HepG2 (cell line): ENCODE measurements at regions not wholly inside any gene's neighbourhood (a gene's known extent, or its start where the extent isn't known, plus 50 kb on each side); places are given as distances from the start of the nearest gene placed in this dataset.
"Not testable (repeated sequence)": the region's sequence is repeated elsewhere in the genome, so short reads cannot be mapped to it uniquely, and the experiment has no call there.

Experiments used
- ATAC-seq: fragments of 200-7000 bp; cut with Tn5 transposase; 3 replicates; pipeline ENCODE4 v1.9.1; 2020; ENCODE audit warnings: mild to moderate bottlenecking, moderate library complexity
- BruUV-seq: library from RNA; stranded (reverse); fragments of 400-500 nt; replicated peaks from 2 replicates; lab custom pipeline; 2021; lab: Mats Ljungman, UMichigan
- CTCF ChIA-PET: fragments of 300-600 bp; formaldehyde crosslinking; extraction: SDS; loops from one replicate; lab custom pipeline; 2021; ENCODE audit warnings: low total read pairs, inconsistent platforms, low intra/inter-chr PET ratio; lab: Yijun Ruan, JAX
- POLR2A ChIA-PET: fragments of 350-600 bp; sonication (Branson Sonifier 250); formaldehyde crosslinking; loops from one replicate; lab custom pipeline; 2020; ENCODE audit warnings: antibody characterized with exemption, inconsistent platforms; lab: Yijun Ruan, JAX
- DNase-seq: peaks from one replicate; pipeline ENCODE4 v3.0.0-alpha.2; 2015; ENCODE audit warnings: low spot score
- FAIRE-seq: peaks from 3 replicates; lab custom pipeline; 2011; peaks lifted over from hg19 to GRCh38; lab: Jason Lieb, UNC
- H2AFZ ChIP-seq: one replicate; pipeline ENCODE4 v1.6.1; 2011; ENCODE audit warnings: low read length, inconsistent platforms
- H3K27ac ChIP-seq: fragments of 300-600 bp; 3 replicates; pipeline ENCODE4 v1.8.0; 2011; ENCODE audit warnings: mixed run types, mild to moderate bottlenecking, mixed read lengths, low read length, inconsistent platforms; ENCODE audit not compliant: insufficient read depth; ENCODE audit errors: extremely low read length
- H3K27me3 ChIP-seq, 2 experiments: fragments of 200-600 bp in 1 of 2; 2 replicates in 1 of 2; 3 replicates in 1 of 2; pipeline versions ENCODE4 v1.6.0 to v1.8.0; 2011; ENCODE audit warnings: low read length in 2 of 2, mild to moderate bottlenecking in 2 of 2, moderate library complexity in 2 of 2, inconsistent platforms in 1 of 2; ENCODE audit not compliant: insufficient read depth in 2 of 2, control insufficient read depth in 1 of 2
- H3K36me3 ChIP-seq, 2 experiments: fragments of 200-600 bp in 1 of 2; replicated peaks in 1 of 2; 2 replicates in 1 of 2; 3 replicates in 1 of 2; pipeline versions ENCODE4 v1.5.1 to v1.8.0; 2011; ENCODE audit warnings: low read length in 2 of 2, inconsistent platforms in 1 of 2; ENCODE audit not compliant: insufficient read depth in 2 of 2, control insufficient read depth in 1 of 2
- H3K4me1 ChIP-seq: 2 replicates; pipeline ENCODE4 v1.5.1; 2012; ENCODE audit warnings: low read length, inconsistent platforms; ENCODE audit not compliant: insufficient read depth
- H3K4me2 ChIP-seq: 2 replicates; pipeline ENCODE4 v1.6.0; 2011; ENCODE audit warnings: low read depth, low read length, inconsistent platforms
- H3K4me3 ChIP-seq, 3 experiments: fragments of 200-600 bp in 1 of 3; sonication (generic), shearing (Covaris generic) in 1 of 3; replicated peaks in 1 of 3; 2 replicates each; pipeline ENCODE4 v1.5.1; 2011 to 2016; ENCODE audit warnings: low read length in 3 of 3, inconsistent platforms in 2 of 3, low read depth in 2 of 3, mild to moderate bottlenecking in 2 of 3, control low read depth in 1 of 3, mixed read lengths in 1 of 3; ENCODE audit not compliant: insufficient read depth in 1 of 3
- H3K79me2 ChIP-seq: one replicate; pipeline ENCODE4 v1.6.1; 2011; ENCODE audit warnings: low read length, inconsistent platforms; ENCODE audit not compliant: insufficient read depth
- H3K9ac ChIP-seq: 2 replicates; pipeline ENCODE4 v1.6.0; 2011; ENCODE audit warnings: mild to moderate bottlenecking, low read depth, low read length, inconsistent platforms; ENCODE audit not compliant: insufficient read depth
- H3K9me3 ChIP-seq: 2 replicates; pipeline ENCODE4 v1.5.1; 2012; ENCODE audit warnings: mild to moderate bottlenecking, low read length
- H4K20me1 ChIP-seq: 2 replicates; pipeline ENCODE4 v1.6.0; 2011; ENCODE audit warnings: inconsistent platforms, mild to moderate bottlenecking, low read length, moderate library complexity; ENCODE audit not compliant: insufficient read depth
- BRD4 ChIP-seq: sonication (generic); formaldehyde crosslinking; IDR thresholded peaks from 2 replicates; pipeline ENCODE4 v1.4.0; 2020; ENCODE audit warnings: missing genetic modification reagents
- CSRNP2 ChIP-seq: sonication (generic); formaldehyde crosslinking; conservative IDR thresholded peaks from 2 replicates; pipeline ENCODE4 v1.8.0; 2022; ENCODE audit warnings: low read depth, missing genetic modification reagents
- GABPA ChIP-seq, 2 experiments: IDR thresholded peaks; 2 replicates each; pipeline ENCODE4 v1.6.1; 2011 to 2016; ENCODE audit warnings: low read depth in 2 of 2, low read length in 1 of 2, missing biosample characterization in 1 of 2, missing genetic modification characterization in 1 of 2
- HNF1B ChIP-seq: sonication (generic); formaldehyde crosslinking; IDR thresholded peaks from 2 replicates; pipeline ENCODE4 v1.5.1; 2020; ENCODE audit warnings: mild to moderate bottlenecking, moderate library complexity, missing genetic modification reagents
- RBAK ChIP-seq: sonication (generic); formaldehyde crosslinking; IDR thresholded peaks from 2 replicates; pipeline ENCODE4 v1.5.1; 2020; ENCODE audit warnings: mild to moderate bottlenecking, missing genetic modification reagents
- STAG1 ChIP-seq: sonication (generic); formaldehyde crosslinking; IDR thresholded peaks from 2 replicates; pipeline ENCODE4 v1.4.0; 2020; ENCODE audit warnings: missing genetic modification reagents
- ZFP62 ChIP-seq: sonication (generic); formaldehyde crosslinking; IDR thresholded peaks from 2 replicates; pipeline ENCODE4 v1.4.0; 2020; ENCODE audit warnings: missing genetic modification reagents
- ZNF292 ChIP-seq: sonication (generic); formaldehyde crosslinking; IDR thresholded peaks from 2 replicates; pipeline ENCODE4 v1.8.1; 2022; ENCODE audit warnings: mild to moderate bottlenecking, low read depth, missing genetic modification reagents, borderline replicate concordance
- WGBS: methylation state at CpG from one replicate; pipeline ENCODE4 v1.1.6; 2017; ENCODE audit warnings: low lambda C conversion rate; 5-methylcytosine and 5-hydroxymethylcytosine counted together
- in situ Hi-C: cut with HindIII; loops from 2 replicates; pipeline ENCODE4 v1.10.0; 2017; ENCODE audit warnings: low pct_unique_long_range_greater_than_20kb; ENCODE audit not compliant: extremely low pct_ligation_motif_present
- intact Hi-C: fragments of 100-400 bp; cut with micrococcal nuclease; formaldehyde crosslinking; loops from one replicate; pipeline ENCODE4 v1.10.0; 2022; ENCODE audit not compliant: unreplicated experiment

- H3K36me3 ChIP-seq, H3K9ac ChIP-seq, H3K27ac ChIP-seq, POLR2A ChIA-PET, H3K27me3 ChIP-seq, FAIRE-seq, H3K79me2 ChIP-seq, H3K9me3 ChIP-seq, H2AFZ ChIP-seq, ATAC-seq, H4K20me1 ChIP-seq, H3K4me1 ChIP-seq, H3K4me2 ChIP-seq, DNase-seq, in situ Hi-C loops, BruUV-seq, intact Hi-C loops, H3K4me3 ChIP-seq, CTCF ChIA-PET: not testable (repeated sequence)
- WGBS = 72% methylated on average over 9 of the region's 37 CpGs
These were observed 949.8 kb downstream of the NR2F1-AS1 start for GRCh38 chr5:92631237-92631701.

- CTCF ChIA-PET = no interaction called here
- no peak for TF ChIP-seq ZNF292
- no peak for TF ChIP-seq CSRNP2 (CRISPR knock-in tag)
- no peak for TF ChIP-seq HNF1B
- TF ChIP-seq RBAK = no peak
- no peak for TF ChIP-seq GABPA (IDR thresholded peaks at IDR 0.05; ENCODE audit: low read depth, low read length)
- TF ChIP-seq GABPA (CRISPR knock-in tag; IDR thresholded peaks at IDR 0.05; ENCODE audit: low read depth) = no peak
- no peak for TF ChIP-seq STAG1 (CRISPR knock-in tag)
- no peak for TF ChIP-seq BRD4 (CRISPR knock-in tag)
- TF ChIP-seq ZFP62 (CRISPR knock-in tag) = no peak
These were observed 951.4 kb downstream of the NR2F1-AS1 start for GRCh38 chr5:92629574-92629973.

More at GRCh38 chr5:92629574-92629973, 951.4 kb downstream of the NR2F1-AS1 start:
- no peak for FAIRE-seq
- 14% methylated on average over 1 of the region's 1 CpG for WGBS
- no peak overlapping the region for H2AFZ ChIP-seq
- H3K9me3 ChIP-seq = no peaks in the 10 kb centered on the region
- BruUV-seq = no TSS peak
- in situ Hi-C loops = no loop called here
- POLR2A ChIA-PET = no interaction called here
- H3K27me3 ChIP-seq = no peaks in the 10 kb centered on the region
- H3K27ac ChIP-seq = no peak overlapping the region
- intact Hi-C loops = no loop called here
- H3K79me2 ChIP-seq = no peaks in the 10 kb centered on the region
- no peak for DNase-seq
- H3K4me1 ChIP-seq = no peaks in the 10 kb centered on the region
- no peak overlapping the region for H3K9ac ChIP-seq
- H3K4me2 ChIP-seq = no peak overlapping the region
- H4K20me1 ChIP-seq = no peaks in the 10 kb centered on the region
- H3K4me3 ChIP-seq = no peak overlapping the region
- no peak for ATAC-seq
- no peaks in the 10 kb centered on the region for H3K36me3 ChIP-seq
